GM19463 (cell line): ENCODE measurements at regions not wholly inside any gene's neighbourhood (a gene's known extent, or its start where the extent isn't known, plus 50 kb on each side); places are given as distances from the start of the nearest gene placed in this dataset.

Experiments used
- ATAC-seq: cut with Tn5 transposase; IDR thresholded peaks from one replicate; pipeline ENCODE4 v1.9.1; 2021; ENCODE audit warnings: mild to moderate bottlenecking, moderate library complexity; ENCODE audit not compliant: unreplicated experiment

DNA sequence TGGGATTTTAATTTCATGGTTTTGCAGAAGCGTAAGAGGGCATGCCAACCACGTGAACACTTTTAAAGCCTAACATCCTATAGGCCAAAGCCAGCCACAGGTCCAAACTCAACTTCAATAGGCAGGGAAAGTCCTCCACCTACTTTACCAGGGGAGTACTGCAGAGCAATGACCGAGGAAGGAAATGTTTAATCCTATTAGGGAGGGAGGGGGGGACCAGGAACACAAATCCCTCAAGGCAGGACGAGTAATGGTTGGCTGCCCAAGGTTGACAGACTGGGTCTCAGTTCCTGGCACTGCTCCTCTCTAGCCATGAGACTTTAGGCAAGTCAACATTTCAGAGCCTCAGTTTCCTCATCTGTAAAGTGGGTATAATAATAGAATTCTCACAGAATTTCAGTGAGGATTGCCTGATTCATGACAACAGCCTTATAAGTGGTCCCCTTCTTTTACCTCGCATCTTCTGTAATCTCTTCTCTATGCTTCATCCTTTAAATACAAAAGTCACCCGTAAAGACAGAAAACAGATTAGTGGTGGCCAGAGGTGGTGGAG lies 315.8 kb downstream of the HAPSTR1 start:
- ATAC-seq = no peak

GRCh38 chr16:9408297-9408878 lies 316.9 kb downstream of the HAPSTR1 start:
- no peak for ATAC-seq

GRCh38 chr16:9409560-9410493 lies 318.4 kb downstream of the HAPSTR1 start:
- no peak for ATAC-seq

GRCh38 chr16:9411426-9411825 lies 320.0 kb downstream of the HAPSTR1 start:
- no peak for ATAC-seq

DNA sequence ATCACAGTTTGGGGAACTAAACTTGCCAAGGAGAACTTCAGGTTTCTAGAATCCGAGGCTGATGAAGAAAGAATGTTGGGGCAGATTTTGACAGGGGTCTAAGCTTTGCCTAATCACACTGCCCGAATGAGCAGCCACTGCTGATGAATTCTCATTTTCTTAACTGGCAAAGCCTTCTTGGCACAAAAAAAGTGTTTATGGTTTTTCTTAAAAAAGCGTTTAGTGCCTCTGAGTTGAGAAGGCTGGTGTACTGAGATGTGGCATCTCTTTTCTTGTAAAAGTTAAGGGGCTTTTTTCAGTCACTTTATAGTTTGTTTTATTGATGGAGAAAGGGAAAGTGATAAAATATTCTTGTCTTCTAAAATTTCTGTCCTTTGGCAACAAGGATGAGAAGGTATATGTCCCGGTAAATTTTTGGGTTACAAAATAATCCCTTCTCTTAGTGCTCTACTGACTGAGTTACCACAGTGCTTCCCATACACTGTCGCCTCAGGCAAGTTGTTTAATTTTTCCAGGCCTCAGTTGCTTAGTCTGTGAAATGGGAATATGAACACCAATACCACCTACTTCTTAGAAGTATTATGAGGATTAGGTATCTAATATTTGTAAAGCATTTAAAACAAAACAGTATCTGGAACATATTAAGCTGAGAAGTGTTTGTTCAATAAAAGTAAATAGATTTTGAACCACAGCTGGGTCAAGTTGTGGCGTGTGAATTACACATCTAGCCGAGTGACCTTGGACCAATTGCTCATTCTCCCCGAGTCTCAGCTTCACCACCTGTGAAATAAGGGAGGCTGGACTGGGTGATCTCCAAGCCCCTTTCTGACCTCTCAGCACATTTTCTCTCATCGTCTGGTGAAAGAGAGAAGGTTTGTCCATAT lies 320.8 kb downstream of the HAPSTR1 start:
- no peak for ATAC-seq

- no peak for ATAC-seq
Measured at GRCh38 chr16:9412915-9413264, 321.4 kb downstream of the HAPSTR1 start.

GRCh38 chr16:9415545-9415944 lies 324.1 kb downstream of the HAPSTR1 start:
- ATAC-seq = no peak

DNA sequence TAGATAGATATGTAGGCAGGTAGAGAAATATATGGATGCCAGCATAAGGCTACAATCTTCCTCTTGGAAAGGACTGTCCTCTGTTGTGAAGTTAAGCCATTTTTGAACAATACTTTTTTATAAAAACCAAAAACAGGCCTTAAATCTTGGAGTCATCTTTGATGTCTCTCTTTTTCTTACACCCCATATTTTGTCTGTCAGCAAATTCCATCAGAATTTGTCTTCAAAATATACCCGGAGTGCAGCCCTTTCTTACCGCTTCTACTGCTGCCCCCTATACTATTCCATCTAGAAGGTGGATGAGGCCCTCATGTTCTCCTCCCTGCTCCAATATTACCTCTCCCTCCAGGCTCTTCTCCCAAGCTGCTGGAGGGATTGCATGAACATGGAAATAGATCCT lies 326.5 kb downstream of the HAPSTR1 start:
- no peak for ATAC-seq

GRCh38 chr16:9419161-9419560 lies 327.7 kb downstream of the HAPSTR1 start:
- ATAC-seq = no peak

GRCh38 chr16:9422762-9423513 lies 331.5 kb downstream of the HAPSTR1 start:
- ATAC-seq = no peak

GRCh38 chr16:9425236-9425635 lies 333.8 kb downstream of the HAPSTR1 start:
- no peak for ATAC-seq

- ATAC-seq = no peak
Measured at GRCh38 chr16:9428355-9429005, 337.0 kb downstream of the HAPSTR1 start.

- no peak for ATAC-seq
Measured at GRCh38 chr16:9429646-9430330, 338.3 kb downstream of the HAPSTR1 start.

GRCh38 chr16:9434659-9435058 lies 343.2 kb downstream of the HAPSTR1 start:
- no peak for ATAC-seq

GRCh38 chr16:9436175-9436574 lies 344.7 kb downstream of the HAPSTR1 start:
- ATAC-seq = no peak

DNA sequence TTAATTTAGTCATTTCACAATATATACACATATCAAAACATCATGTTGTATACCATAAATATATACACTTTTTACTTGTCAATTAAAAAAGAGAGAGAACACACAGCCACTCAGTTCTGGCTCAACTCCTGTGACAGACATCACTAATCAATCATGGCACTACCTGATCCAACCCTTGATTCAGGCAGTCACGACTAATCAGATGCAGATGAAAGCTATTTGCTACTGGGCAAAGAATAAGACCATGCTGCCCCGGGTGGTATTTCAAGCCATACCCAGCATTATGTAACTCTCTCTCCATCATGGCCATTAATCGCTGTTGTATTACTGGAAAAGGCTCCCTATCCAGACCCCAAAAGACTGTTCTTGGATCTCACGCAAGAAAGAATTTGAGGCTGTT lies 345.7 kb downstream of the HAPSTR1 start:
- ATAC-seq = no peak

DNA sequence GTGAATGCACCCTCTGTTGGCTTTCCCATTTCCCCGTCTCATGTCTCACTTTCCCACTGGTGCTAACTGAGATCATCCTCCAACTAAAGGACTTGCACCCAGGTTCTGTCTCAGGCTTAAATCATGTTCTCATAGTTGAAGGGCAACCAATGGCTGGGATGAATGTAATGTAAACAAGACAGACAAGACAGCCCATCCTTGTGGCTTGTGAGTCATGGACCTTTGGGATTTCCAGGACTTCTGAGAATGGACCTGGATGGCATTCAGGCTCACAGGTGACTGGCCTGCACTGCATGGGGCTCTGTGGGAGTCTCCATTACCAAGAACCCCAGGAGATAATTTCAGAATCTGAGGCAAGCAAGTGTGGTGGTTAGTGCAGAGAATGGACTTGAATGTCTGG lies 347.5 kb downstream of the HAPSTR1 start:
- no peak for ATAC-seq

DNA sequence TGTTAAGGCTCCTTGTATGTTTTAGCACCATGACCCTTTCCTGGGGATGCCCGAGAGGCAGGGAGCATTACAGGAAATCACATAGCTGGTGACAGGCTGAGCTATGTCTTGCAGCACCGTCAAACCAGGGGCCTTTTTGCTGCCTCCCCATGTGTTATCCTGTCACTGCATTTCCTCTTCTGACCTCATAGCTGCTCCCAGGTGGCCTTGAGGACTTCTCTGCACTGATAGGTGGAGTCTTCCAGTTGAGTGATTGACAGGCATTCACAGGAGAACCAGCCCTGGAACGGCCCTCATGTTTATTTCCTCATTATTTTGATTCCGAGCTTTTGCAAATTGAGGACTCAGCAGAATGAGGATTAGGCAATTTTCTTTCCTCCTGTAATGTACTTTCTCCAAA lies 349.6 kb downstream of the HAPSTR1 start:
- ATAC-seq = no peak

DNA sequence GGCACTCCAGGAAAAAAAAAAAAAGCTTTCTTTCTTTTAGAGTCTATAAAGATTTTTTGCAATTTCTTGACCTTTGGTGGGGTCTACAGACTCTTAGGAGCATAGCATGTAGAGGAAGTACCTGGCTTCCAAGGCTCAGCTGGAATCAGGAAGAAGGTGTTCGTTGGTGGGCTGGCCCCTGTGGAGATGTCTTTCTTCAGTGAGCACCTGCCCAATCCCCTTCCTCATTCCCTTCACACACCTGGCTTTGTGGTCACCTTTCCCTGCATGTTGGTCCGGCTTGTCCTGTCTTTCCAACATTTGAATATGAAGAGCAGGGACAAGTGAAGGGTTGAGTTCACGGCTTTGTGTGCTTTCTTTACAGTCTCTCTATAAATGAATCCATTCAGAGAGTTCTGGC lies 352.4 kb downstream of the HAPSTR1 start:
- ATAC-seq = no peak
